ENCODE measurements at regions not wholly inside any gene's neighbourhood (a gene's known extent, or its start where the extent isn't known, plus 50 kb on each side); places are given as distances from the start of the nearest gene placed in this dataset.

- DNase-seq = no peak
These were observed 166.1 kb upstream of the FOXQ1 start for GRCh38 chr6:1145768-1146218.

- no peak for DNase-seq
These were observed 166.8 kb upstream of the FOXQ1 start for GRCh38 chr6:1144842-1145767.

DNA sequence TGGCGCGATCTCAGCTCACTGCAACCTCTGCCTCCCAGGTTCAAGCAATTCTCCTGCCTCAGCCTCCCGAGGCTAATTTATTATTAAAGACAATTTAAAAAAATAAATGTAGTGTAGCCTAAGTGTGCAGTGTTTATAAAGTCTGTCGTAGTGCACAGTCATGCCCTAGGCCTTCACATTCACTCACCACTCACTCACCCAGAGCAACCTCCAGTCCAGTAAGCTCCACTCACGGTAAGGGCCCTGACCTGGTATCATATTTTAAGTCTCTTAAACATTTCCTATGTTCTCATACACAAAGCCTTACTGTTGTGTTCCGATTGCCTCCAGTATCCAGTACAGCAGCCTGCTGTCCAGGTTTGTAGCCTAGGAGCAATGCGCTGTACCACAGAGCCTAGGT is 168.2 kb upstream of the FOXQ1 start:
- no peak for DNase-seq

DNA sequence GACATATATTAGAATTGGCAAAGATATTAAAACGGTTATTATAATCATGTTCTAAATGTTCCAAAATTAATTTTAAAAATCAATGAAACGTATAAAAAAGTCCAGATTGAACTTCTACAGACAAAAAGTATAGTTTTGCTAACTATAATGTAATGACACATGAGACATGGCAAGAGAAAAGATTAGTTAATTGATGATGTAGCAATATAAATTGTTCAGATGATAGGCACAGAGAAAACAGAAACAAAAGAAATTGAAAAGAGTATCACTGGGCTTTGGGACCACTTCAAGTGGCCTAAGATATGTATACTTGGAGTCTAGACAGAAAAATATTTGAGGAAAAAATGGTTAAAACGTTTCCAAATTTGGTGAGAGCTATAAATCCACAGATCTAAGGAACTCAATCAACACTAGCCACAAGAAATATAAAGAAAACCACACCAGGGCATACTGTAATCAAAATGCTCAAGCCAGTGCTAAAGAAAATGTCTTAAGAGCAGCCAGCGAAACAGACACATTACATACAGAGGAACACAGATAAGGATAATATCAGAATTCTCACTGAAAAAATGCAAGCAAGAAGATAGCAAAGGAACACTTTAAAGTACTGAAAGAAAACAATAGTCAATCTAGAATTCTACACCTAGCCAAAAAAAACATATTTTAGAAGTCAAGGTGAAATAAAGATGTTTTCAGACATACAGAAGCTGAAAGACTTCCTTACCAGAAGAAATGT is 172.6 kb upstream of the FOXQ1 start:
- DNase-seq = no peak

DNA sequence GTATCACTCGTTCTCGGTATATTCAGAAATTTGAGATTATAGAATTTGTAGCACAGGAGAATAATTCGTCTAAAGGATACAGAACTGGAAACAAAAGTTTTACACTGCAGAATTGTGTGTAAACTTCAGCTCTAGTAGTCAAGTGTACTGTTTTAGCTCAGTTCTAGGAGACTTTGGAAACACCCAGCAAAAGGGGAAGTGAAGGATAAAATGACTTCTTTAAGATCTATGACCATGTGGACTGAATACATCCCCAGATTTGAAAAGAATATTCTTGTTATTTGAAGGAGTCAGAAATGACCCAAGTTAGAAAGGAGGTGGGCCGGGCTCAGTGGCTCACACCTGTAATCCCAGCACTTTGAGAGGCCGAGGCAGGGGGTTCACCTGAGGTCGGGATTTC is 174.0 kb upstream of the FOXQ1 start:
- no peak for DNase-seq

GRCh38 chr6:1136827-1137226 is 175.1 kb upstream of the FOXQ1 start:
- no peak for DNase-seq

DNA sequence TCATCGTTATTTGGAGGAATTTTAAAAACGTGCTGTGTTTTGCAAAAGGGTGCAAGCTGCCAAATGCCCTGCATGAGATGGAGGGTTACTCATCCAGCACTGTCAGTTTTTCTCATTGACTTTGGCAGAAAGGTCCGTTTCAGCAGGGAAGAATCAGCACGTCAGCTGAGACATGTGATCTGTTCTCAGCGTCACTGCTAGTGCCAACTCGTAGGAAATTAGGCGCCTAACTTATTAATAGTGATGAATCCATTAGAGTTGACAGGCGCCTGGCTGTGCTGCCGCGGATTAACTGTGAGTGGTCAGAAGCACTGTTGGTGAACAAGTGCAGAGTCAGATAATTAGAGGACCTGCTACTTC is 175.5 kb upstream of the FOXQ1 start:
- DNase-seq = no peak

GRCh38 chr6:1135726-1136414 is 176.0 kb upstream of the FOXQ1 start:
- no peak for DNase-seq

DNA sequence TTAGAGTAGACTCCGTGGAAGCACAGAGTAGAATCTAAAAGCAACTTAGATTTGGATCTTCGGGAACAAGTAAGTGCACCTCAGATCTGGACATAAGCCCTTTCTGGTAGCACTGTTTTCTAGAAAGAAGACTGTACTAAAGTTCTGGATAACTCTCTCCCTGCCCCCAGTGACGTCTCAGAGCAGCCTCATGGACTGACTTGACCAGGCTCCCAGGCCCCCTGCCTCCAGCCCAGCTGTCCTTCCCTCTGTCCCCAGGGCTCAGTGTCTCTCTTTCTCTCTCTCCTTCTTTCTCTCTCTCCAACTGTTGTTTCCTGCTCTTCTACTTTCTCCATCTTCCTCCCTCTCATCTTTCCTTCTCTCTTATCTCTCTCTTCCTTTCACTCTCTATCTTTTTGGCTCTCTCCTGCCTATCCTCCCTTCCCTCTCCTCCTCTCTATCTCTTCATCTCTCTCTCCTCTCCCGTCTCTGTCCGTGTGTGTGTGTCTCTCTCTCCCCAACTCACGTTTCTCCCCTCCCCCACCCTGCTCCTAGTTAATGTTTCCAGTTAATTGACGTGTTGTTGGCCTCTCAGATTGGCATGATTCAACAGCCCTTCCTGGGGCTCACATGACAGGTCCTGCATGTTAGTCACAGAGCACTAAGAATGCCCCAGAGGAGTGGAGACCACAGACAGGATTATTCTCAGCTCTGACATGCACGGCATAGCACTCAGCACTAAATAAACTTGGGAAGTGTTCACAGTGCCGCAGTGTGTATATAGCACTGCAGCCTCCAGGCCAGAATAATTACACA is 180.4 kb upstream of the FOXQ1 start:
- DNase-seq = no peak

DNA sequence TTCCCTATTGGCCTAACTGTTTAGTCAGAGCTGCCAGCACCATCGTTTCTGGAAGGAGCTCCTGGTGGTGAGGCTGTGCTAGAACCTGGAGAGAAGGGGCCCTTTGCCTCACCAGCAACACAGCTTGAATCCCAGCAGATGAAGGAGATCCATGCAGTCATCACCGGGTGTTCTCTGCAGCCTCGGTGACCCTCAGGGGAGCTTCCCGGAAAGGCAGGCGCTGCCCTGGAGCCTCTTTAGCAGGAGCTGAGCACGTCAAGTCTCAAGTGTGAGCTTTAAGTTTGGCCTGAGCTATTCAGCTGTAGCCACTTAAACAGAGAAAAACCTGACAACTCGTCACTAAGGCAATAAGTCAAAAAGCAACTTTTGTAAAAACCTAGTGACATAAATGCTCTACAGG is 181.2 kb upstream of the FOXQ1 start:
- DNase-seq = no peak

- DNase-seq = no peak
These were observed 182.8 kb upstream of the FOXQ1 start for GRCh38 chr6:1129131-1129530.

DNA sequence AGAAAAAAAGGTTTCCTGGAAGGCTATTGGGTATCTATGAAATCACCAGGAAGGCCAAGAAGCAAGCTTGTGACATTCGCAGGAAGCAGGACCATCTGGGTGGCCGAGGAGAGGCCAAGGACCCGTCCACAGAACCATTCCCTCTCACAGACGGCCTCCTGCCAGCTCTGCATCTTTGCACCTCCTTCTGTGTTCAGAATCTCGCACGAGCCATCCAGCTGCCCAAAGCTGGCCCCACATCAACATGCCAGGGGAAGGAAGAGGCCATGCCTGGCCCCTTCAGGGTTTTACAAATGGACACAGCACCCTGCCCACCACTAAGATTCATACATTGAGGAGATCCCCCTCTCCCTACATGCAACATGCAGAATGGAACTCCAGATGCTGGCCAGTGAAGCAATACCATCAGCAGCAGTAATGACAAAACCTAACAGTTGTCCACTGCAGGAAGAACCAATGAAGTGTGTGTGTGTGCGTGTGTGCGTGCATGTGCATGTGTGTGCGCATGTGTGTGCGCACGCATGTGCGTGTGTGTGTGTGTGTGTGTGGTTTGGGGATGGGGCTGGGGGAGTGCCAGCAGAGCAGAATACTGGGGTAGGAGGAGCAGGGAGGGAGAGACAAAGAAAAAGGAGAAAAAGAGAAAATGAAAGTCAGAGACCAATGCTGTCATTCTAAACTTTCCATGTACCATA is 184.2 kb upstream of the FOXQ1 start:
- DNase-seq = no peak

GRCh38 chr6:1127129-1127528 is 184.8 kb upstream of the FOXQ1 start:
- no peak for DNase-seq

- DNase-seq = no peak
These were observed 185.9 kb upstream of the FOXQ1 start for GRCh38 chr6:1126036-1126435.

GRCh38 chr6:1125297-1125696 is 186.6 kb upstream of the FOXQ1 start:
- no peak for DNase-seq

DNA sequence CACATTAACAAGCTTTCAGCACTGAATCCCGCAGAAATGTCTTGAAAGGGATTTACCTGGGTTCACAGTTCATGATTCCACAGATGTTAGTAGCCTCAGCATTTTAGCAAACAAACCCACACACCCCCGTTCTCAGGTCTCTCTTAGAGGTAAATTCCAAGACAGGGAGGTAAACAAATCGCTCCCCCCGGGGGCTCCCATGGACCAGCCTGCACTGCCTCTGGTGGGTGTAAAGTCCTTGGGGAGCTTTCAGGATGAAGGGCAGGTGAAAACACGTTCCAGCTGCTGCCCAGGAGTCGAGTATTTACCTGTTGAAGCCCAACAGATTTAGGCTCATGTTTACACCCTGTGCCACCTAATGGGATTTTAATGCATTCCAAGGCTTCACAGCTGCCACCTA is 187.0 kb upstream of the FOXQ1 start:
- no peak for DNase-seq

GRCh38 chr6:1123386-1124375 is 188.2 kb upstream of the FOXQ1 start:
- no peak for DNase-seq

DNA sequence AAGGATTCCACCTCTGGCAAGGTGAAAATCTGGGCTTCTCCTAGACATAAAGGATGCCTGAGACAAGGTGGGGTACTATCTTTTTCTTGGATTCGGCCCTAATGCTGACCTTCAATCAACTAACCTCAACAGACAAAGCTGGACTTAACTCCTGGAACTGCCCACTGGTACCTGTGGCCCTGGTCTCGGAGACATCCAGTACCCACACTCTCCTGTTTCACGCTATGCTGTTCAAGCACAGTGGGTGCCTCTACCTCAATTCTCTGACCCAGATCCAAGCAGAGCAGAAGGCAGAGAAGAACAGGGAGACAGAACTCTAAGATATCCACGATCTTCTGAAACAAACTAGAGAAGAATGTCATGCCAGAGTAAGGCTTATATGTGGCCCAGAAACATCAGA is 189.8 kb upstream of the FOXQ1 start:
- no peak for DNase-seq

DNA sequence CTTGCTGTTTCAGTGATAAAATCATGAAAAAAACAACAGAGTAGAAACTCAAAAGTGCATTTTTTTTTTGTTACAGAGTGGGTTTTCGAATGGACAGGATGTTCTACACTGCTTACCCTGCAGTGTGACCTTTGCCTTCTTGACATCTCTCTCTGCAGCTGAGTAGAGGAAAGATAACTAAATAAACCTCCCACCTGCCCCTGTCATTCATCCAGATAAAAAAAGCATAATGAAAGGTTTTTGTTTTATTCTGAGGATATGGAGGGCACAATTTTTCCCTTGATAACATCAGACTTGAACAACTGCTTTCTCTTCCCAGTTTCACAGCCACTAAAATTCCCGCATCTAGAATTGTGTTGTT is 193.6 kb upstream of the FOXQ1 start:
- DNase-seq = no peak

- no peak for DNase-seq
These were observed 194.2 kb upstream of the FOXQ1 start for GRCh38 chr6:1117530-1118286.

Measured in inflammatory macrophage (primary cell).